ENCODE measurements at regions not wholly inside any gene's neighbourhood (a gene's known extent, or its start where the extent isn't known, plus 50 kb on each side); places are given as distances from the start of the nearest gene placed in this dataset.

- Mint-ChIP-seq H3K27ac (no peak overlapping the region), H3K9me3 (peaks cover 12% of the 10 kb centered on the region), H3K36me3 (no peaks in the 10 kb centered on the region), H3K4me1 (no peaks in the 10 kb centered on the region), H3K4me3 (no peak overlapping the region)
- DNase-seq (ENCODE audit: low spot score in 2 of 2) (no peak), ATAC-seq (no peak)
Measured at GRCh38 chrX:26653050-26653449, 437.1 kb downstream of the MAGEB5 start.

GRCh38 chrX:26651755-26652154, 435.8 kb downstream of the MAGEB5 start:
- Mint-ChIP-seq H3K4me3 (no peak overlapping the region), H3K27ac (no peak overlapping the region), H3K4me1 (no peaks in the 10 kb centered on the region), H3K9me3 (peaks cover 12% of the 10 kb centered on the region), H3K36me3 (no peaks in the 10 kb centered on the region)
- no peak for ATAC-seq
- no peak for DNase-seq (ENCODE audit: low spot score in 2 of 2)

- H3K27ac Mint-ChIP-seq: no peak overlapping the region
- no peaks in the 10 kb centered on the region for H3K36me3 Mint-ChIP-seq
- H3K4me1 Mint-ChIP-seq: no peaks in the 10 kb centered on the region
- H3K4me3 Mint-ChIP-seq: no peak overlapping the region
- peaks cover 6% of the 10 kb centered on the region for H3K9me3 Mint-ChIP-seq
- no peak for DNase-seq (ENCODE audit: low spot score in 2 of 2)
- no peak for ATAC-seq
Measured at GRCh38 chrX:26649534-26649933, 433.6 kb downstream of the MAGEB5 start.

- Mint-ChIP-seq H3K4me1 (no peaks in the 10 kb centered on the region), H3K9me3 (peaks cover 3% of the 10 kb centered on the region), H3K36me3 (no peaks in the 10 kb centered on the region), H3K27ac (no peak overlapping the region), H3K4me3 (no peak overlapping the region)
- DNase-seq (ENCODE audit: low spot score in 2 of 2): no peak
- no peak for ATAC-seq
Measured at GRCh38 chrX:26631385-26631784, 415.4 kb downstream of the MAGEB5 start.

DNA sequence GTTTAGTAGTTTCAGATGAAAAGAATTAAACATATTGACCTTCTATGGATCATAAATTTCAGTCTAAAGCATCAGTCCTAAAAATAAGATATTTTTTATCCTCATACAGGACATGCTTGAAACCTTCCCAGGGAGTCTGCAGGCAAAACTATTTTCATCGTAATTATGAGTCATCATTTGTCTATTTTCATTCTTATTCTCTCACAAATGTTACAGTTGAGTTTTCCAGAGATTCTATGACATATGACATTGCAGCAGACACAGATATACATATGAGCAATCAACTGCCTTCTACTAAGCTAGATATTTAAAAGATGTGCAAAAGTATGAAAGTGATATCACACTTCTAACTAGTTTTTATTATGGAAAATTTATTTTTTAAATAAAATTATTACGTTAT, 398.0 kb downstream of the MAGEB5 start:
- DNase-seq (ENCODE audit: low spot score in 2 of 2) (no peak), ATAC-seq (no peak)
- H3K9me3 Mint-ChIP-seq: peaks cover 10% of the 10 kb centered on the region
- H3K4me3 Mint-ChIP-seq: no peak overlapping the region
- no peaks in the 10 kb centered on the region for H3K36me3 Mint-ChIP-seq
- H3K4me1 Mint-ChIP-seq: no peaks in the 10 kb centered on the region
- no peak overlapping the region for H3K27ac Mint-ChIP-seq

GRCh38 chrX:26606971-26607370, 391.0 kb downstream of the MAGEB5 start:
- Mint-ChIP-seq H3K4me3 (no peak overlapping the region), H3K36me3 (no peaks in the 10 kb centered on the region), H3K9me3 (peaks cover 22% of the 10 kb centered on the region), H3K4me1 (no peaks in the 10 kb centered on the region), H3K27ac (no peak overlapping the region)
- DNase-seq (ENCODE audit: low spot score in 2 of 2): no peak
- no peak for ATAC-seq

- ATAC-seq: no peak
Measured at GRCh38 chrX:26597981-26598380, 382.0 kb downstream of the MAGEB5 start.

GRCh38 chrX:26590849-26591248, 374.9 kb downstream of the MAGEB5 start:
- DNase-seq (ENCODE audit: low spot score in 2 of 2): no peak
- no peak overlapping the region for H3K4me3 Mint-ChIP-seq
- H3K36me3 Mint-ChIP-seq: no peaks in the 10 kb centered on the region
- no peak overlapping the region for H3K27ac Mint-ChIP-seq
- no peaks in the 10 kb centered on the region for H3K9me3 Mint-ChIP-seq
- H3K4me1 Mint-ChIP-seq: no peaks in the 10 kb centered on the region
- no peak for ATAC-seq

More at GRCh38 chrX:26597981-26598380, 382.0 kb downstream of the MAGEB5 start:
- DNase-seq (ENCODE audit: low spot score in 2 of 2): no peak
- Mint-ChIP-seq H3K27ac (no peak overlapping the region), H3K4me3 (no peak overlapping the region), H3K4me1 (no peaks in the 10 kb centered on the region), H3K36me3 (no peaks in the 10 kb centered on the region), H3K9me3 (peaks cover 7% of the 10 kb centered on the region)

GRCh38 chrX:26586570-26586969, 370.6 kb downstream of the MAGEB5 start:
- no peak for ATAC-seq
- Mint-ChIP-seq H3K27ac (no peak overlapping the region), H3K4me3 (no peak overlapping the region), H3K4me1 (no peaks in the 10 kb centered on the region), H3K9me3 (peaks cover 3% of the 10 kb centered on the region), H3K36me3 (no peaks in the 10 kb centered on the region)
- no peak for DNase-seq (ENCODE audit: low spot score in 2 of 2)

DNA sequence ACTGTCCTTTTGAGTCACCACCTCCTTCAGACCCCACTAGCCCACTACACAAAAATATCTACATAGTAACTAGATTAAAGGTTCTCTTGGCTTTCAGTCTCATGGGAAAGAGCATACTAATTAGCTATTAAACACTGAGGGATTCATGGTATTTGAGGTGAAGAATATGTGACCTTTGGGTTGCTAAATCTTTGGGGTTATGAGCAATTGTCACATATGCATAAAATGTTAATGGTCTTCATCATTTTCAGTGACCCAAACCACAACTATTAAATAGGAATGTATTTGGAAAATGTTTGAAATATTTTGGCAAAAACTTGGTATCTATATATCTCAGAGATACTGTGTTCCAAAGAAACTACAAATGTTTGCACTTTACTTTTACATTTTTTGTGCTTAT, 365.1 kb downstream of the MAGEB5 start:
- Mint-ChIP-seq H3K4me3 (no peak overlapping the region), H3K9me3 (peaks cover 10% of the 10 kb centered on the region), H3K27ac (no peak overlapping the region), H3K36me3 (no peaks in the 10 kb centered on the region), H3K4me1 (no peaks in the 10 kb centered on the region)
- no peak for DNase-seq (ENCODE audit: low spot score in 2 of 2)
- ATAC-seq: no peak

- H3K4me3 Mint-ChIP-seq: no peak overlapping the region
- no peak for ATAC-seq
Measured at GRCh38 chrX:26580021-26580420, 364.1 kb downstream of the MAGEB5 start.

GRCh38 chrX:26574234-26574633, 358.3 kb downstream of the MAGEB5 start:
- H3K27ac Mint-ChIP-seq: no peak overlapping the region
- no peak for DNase-seq (ENCODE audit: low spot score in 2 of 2)
- H3K4me3 Mint-ChIP-seq: no peak overlapping the region
- H3K4me1 Mint-ChIP-seq: no peaks in the 10 kb centered on the region
- H3K9me3 Mint-ChIP-seq: peaks cover 9% of the 10 kb centered on the region
- ATAC-seq: no peak
- H3K36me3 Mint-ChIP-seq: no peaks in the 10 kb centered on the region

More at GRCh38 chrX:26580021-26580420, 364.1 kb downstream of the MAGEB5 start:
- no peaks in the 10 kb centered on the region for H3K36me3 Mint-ChIP-seq
- no peak for DNase-seq (ENCODE audit: low spot score in 2 of 2)
- no peak overlapping the region for H3K27ac Mint-ChIP-seq
- H3K9me3 Mint-ChIP-seq: peaks cover 10% of the 10 kb centered on the region
- no peaks in the 10 kb centered on the region for H3K4me1 Mint-ChIP-seq

- no peak for DNase-seq (ENCODE audit: low spot score in 2 of 2)
- ATAC-seq: no peak
- Mint-ChIP-seq H3K4me1 (no peaks in the 10 kb centered on the region), H3K4me3 (no peak overlapping the region), H3K27ac (no peak overlapping the region), H3K36me3 (no peaks in the 10 kb centered on the region), H3K9me3 (no peaks in the 10 kb centered on the region)
Measured at GRCh38 chrX:26562156-26562555, 346.2 kb downstream of the MAGEB5 start.

- H3K4me3 Mint-ChIP-seq: no peak overlapping the region
- H3K4me1 Mint-ChIP-seq: no peaks in the 10 kb centered on the region
- H3K27ac Mint-ChIP-seq: no peak overlapping the region
- H3K9me3 Mint-ChIP-seq: no peaks in the 10 kb centered on the region
- no peak for DNase-seq (ENCODE audit: low spot score in 2 of 2)
- ATAC-seq: no peak
- no peaks in the 10 kb centered on the region for H3K36me3 Mint-ChIP-seq
Measured at GRCh38 chrX:26559855-26560254, 343.9 kb downstream of the MAGEB5 start.

GRCh38 chrX:26558719-26559386, 342.9 kb downstream of the MAGEB5 start:
- H3K4me3 Mint-ChIP-seq: no peak overlapping the region
- no peaks in the 10 kb centered on the region for H3K9me3 Mint-ChIP-seq
- DNase-seq (ENCODE audit: low spot score in 2 of 2) (no peak), ATAC-seq (no peak)
- no peak overlapping the region for H3K27ac Mint-ChIP-seq
- H3K36me3 Mint-ChIP-seq: no peaks in the 10 kb centered on the region
- H3K4me1 Mint-ChIP-seq: no peaks in the 10 kb centered on the region

- H3K9me3 Mint-ChIP-seq: peaks cover under 1% of the 10 kb centered on the region
- H3K27ac Mint-ChIP-seq: no peak overlapping the region
- ATAC-seq: no peak
- H3K4me1 Mint-ChIP-seq: no peaks in the 10 kb centered on the region
- no peak for DNase-seq (ENCODE audit: low spot score in 2 of 2)
- no peak overlapping the region for H3K4me3 Mint-ChIP-seq
- no peaks in the 10 kb centered on the region for H3K36me3 Mint-ChIP-seq
Measured at GRCh38 chrX:26557691-26558321, 341.8 kb downstream of the MAGEB5 start.

Data from stimulated activated effector memory CD8-positive, alpha-beta T cell treated with anti-CD3 and anti-CD28 coated beads, Interleukin-12 subunit alpha, Interleukin-12 subunit beta, amount 100 ng/mL, for 72 hours (primary cell).